Breast epithelium (tissue), 3 donors: ENCODE measurements at regions not wholly inside any gene's neighbourhood (a gene's known extent, or its start where the extent isn't known, plus 50 kb on each side); places are given as distances from the start of the nearest gene placed in this dataset.

Experiments
- POLR2AphosphoS5 ChIP-seq, 3 donors: sonication (generic); formaldehyde crosslinking; IDR thresholded peaks; one replicate each; pipeline ENCODE4 v1.6.1; 2017; ENCODE audit warnings: antibody characterized with exemption in 3 of 3
- TF ChIP-seq, protein P1 (sequence below), 3 donors: fragments of 450-650 bp; IDR thresholded peaks; one replicate each; pipeline ENCODE4 v1.5.1; 2016 to 2017; ENCODE audit warnings: antibody characterized with exemption in 3 of 3, mild to moderate bottlenecking in 3 of 3, moderate library complexity in 3 of 3

DNA sequence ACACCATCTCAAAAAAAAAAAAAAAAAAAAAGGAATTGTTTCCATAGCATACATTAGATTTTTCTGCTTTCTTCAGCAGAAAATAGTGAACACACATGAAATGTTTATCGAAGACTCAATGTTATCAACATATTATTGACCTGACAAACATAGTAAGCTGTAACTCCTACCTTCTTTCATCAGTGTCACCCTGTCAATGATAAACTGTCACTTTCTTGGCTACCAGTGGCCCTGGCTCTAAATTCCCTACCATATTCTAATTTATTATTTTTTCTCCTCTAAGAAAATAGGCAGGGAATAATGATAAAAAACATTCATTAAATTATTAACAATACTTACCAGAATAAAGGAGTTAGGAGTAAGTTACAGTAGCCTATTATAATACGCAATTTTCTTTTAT, 127.3 kb upstream of the KLHL1 start:
- TF ChIP-seq, protein P1, sequence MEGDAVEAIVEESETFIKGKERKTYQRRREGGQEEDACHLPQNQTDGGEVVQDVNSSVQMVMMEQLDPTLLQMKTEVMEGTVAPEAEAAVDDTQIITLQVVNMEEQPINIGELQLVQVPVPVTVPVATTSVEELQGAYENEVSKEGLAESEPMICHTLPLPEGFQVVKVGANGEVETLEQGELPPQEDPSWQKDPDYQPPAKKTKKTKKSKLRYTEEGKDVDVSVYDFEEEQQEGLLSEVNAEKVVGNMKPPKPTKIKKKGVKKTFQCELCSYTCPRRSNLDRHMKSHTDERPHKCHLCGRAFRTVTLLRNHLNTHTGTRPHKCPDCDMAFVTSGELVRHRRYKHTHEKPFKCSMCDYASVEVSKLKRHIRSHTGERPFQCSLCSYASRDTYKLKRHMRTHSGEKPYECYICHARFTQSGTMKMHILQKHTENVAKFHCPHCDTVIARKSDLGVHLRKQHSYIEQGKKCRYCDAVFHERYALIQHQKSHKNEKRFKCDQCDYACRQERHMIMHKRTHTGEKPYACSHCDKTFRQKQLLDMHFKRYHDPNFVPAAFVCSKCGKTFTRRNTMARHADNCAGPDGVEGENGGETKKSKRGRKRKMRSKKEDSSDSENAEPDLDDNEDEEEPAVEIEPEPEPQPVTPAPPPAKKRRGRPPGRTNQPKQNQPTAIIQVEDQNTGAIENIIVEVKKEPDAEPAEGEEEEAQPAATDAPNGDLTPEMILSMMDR (IDR thresholded peaks at IDR 0.05) = no peak
- no peak for TF ChIP-seq POLR2AphosphoS5 (IDR thresholded peaks at IDR 0.05)
